ENCODE measurements at regions not wholly inside any gene's neighbourhood (a gene's known extent, or its start where the extent isn't known, plus 50 kb on each side); places are given as distances from the start of the nearest gene placed in this dataset.
"Not testable (repeated sequence)": the region's sequence is repeated elsewhere in the genome, so short reads cannot be mapped to it uniquely, and the experiment has no call there.

GRCh38 chr4:148901075-148901705 lies 459.0 kb upstream of the NR3C2 start:
- no peaks in the 10 kb centered on the region for H3K27me3 ChIP-seq

GRCh38 chr4:148898139-148898538 lies 455.9 kb upstream of the NR3C2 start:
- DNase-seq; H3K4me3 ChIP-seq; H3K36me3 ChIP-seq; H3K27me3 ChIP-seq; H3K9me3 ChIP-seq; H3K27ac ChIP-seq; H3K4me1 ChIP-seq (ENCODE audit: insufficient read depth); intact Hi-C loops (cut with DNase I): not testable (repeated sequence)

More at GRCh38 chr4:148901075-148901705, 459.0 kb upstream of the NR3C2 start:
- TF ChIP-seq CTCF (IDR thresholded peaks at IDR 0.05): no peak
- TF ChIP-seq POLR2A (IDR thresholded peaks at IDR 0.05): no peak
- TF ChIP-seq EP300 (IDR thresholded peaks at IDR 0.05): no peak
- no peak overlapping the region for H3K27ac ChIP-seq
- H3K9me3 ChIP-seq: no peaks in the 10 kb centered on the region
- WGBS, 3 donors: 46 to 59% (median 52%) methylated on average over 3 of the region's 3 CpGs
- no peak overlapping the region for H3K4me3 ChIP-seq
- H3K36me3 ChIP-seq: no peaks in the 10 kb centered on the region
- no peaks in the 10 kb centered on the region for H3K4me1 ChIP-seq (ENCODE audit: insufficient read depth)
- no peak for DNase-seq
- intact Hi-C loops (cut with DNase I): no loop called here

DNA sequence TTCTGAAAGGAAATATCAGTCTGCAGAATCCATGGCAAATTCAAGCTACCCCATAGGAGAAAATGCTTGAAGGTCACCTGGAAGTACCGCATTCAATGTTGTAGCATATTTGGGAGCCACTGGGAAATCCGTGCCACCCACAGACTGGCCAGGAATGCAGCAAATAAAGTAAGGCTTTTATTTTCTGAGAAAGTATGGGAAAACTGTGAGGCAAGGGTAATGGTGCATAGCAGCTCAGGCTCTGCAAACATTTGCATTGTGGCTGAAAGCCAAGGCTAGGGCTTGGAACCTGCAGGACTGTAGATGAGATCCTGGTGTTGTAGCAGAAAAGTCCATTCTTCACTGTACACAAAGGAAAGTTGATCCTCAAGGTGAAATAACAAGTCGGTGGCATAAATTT lies 450.9 kb upstream of the NR3C2 start:
- 90 to 94% (median 92%) methylated on average over 3 of the region's 3 CpGs for WGBS, 3 donors
- Histone ChIP-seq H3K4me3 (no peak overlapping the region), H3K36me3 (no peaks in the 10 kb centered on the region), H3K27ac (no peak overlapping the region), H3K27me3 (no peaks in the 10 kb centered on the region), H3K4me1 (ENCODE audit: insufficient read depth) (no peaks in the 10 kb centered on the region), H3K9me3 (no peaks in the 10 kb centered on the region)
- intact Hi-C loops (cut with DNase I): no loop called here
- no peak for DNase-seq
- TF ChIP-seq EP300 (IDR thresholded peaks at IDR 0.05) (no peak), CTCF (IDR thresholded peaks at IDR 0.05) (no peak), POLR2A (IDR thresholded peaks at IDR 0.05) (no peak)

GRCh38 chr4:148883891-148884290 lies 441.7 kb upstream of the NR3C2 start:
- Histone ChIP-seq H3K4me1 (ENCODE audit: insufficient read depth) (no peaks in the 10 kb centered on the region), H3K4me3 (no peak overlapping the region), H3K9me3 (no peaks in the 10 kb centered on the region), H3K36me3 (no peaks in the 10 kb centered on the region), H3K27ac (no peak overlapping the region), H3K27me3 (no peaks in the 10 kb centered on the region)
- intact Hi-C loops (cut with DNase I): no loop called here
- WGBS, 3 donors: 82 to 86% (median 84%) methylated on average over 3 of the region's 3 CpGs
- DNase-seq: no peak
- TF ChIP-seq CTCF (IDR thresholded peaks at IDR 0.05): no peak
- TF ChIP-seq EP300 (IDR thresholded peaks at IDR 0.05): no peak
- no peak for TF ChIP-seq POLR2A (IDR thresholded peaks at IDR 0.05)

GRCh38 chr4:148883435-148883834 lies 441.2 kb upstream of the NR3C2 start:
- Histone ChIP-seq H3K4me3 (no peak overlapping the region), H3K9me3 (no peaks in the 10 kb centered on the region), H3K27me3 (no peaks in the 10 kb centered on the region), H3K27ac (no peak overlapping the region), H3K4me1 (ENCODE audit: insufficient read depth) (no peaks in the 10 kb centered on the region), H3K36me3 (no peaks in the 10 kb centered on the region)
- TF ChIP-seq CTCF (IDR thresholded peaks at IDR 0.05) (no peak), EP300 (IDR thresholded peaks at IDR 0.05) (no peak), POLR2A (IDR thresholded peaks at IDR 0.05) (no peak)
- WGBS, 3 donors: 88 to 92% (median 92%) methylated on average over 1 of the region's 1 CpG
- intact Hi-C loops (cut with DNase I): no loop called here
- no peak for DNase-seq
